ENCODE measurements at regions not wholly inside any gene's neighbourhood (a gene's known extent, or its start where the extent isn't known, plus 50 kb on each side); places are given as distances from the start of the nearest gene placed in this dataset.

DNA sequence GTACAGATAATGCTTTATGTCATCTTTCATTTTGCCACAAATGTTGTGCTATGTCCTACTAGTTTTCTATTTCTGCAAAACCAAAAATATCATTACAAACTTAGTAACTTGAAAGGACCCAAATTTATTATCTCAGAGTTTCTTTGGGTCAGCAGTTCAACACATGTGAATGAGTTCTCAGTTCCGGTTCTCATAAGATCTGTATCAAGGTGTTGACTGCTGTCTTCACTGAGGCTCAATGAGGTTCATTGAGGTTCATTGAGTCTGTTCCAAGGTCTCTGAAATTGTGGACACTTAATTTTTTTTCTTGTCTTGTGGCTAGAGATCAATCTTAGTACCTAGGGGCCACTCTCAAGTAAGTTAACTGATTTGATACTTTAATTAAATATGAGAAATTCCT is 525.1 kb upstream of the BRINP3 start:
- no CpG with 5 or more reads among the region's 1 CpG for WGBS (ENCODE audit: extremely low coverage, insufficient read length, low lambda C conversion rate)
- Mint-ChIP-seq H3K4me1 (no peaks in the 10 kb centered on the region), H3K9me3 (no peaks in the 10 kb centered on the region; a peak in 1 of 5 replicates), H3K27me3 (ENCODE audit: low read depth) (peaks cover 2% of the 10 kb centered on the region; the same call in 1 of the 2 replicates), H3K27ac (no peak overlapping the region), H3K4me3 (no peak overlapping the region), H3K36me3 (ENCODE audit: insufficient read depth in 1 of 3, low read depth in 3 of 3) (no peaks in the 10 kb centered on the region)
- no peak overlapping the region for H3K4ac ChIP-seq (ENCODE audit: low read depth, low read length)
- no peaks in the 10 kb centered on the region for H3K4me1 ChIP-seq (ENCODE audit: insufficient read depth, low read length)
- H2AK5ac ChIP-seq (ENCODE audit: insufficient read length, low read length), result no peak overlapping the region
- TF ChIP-seq, protein P1, sequence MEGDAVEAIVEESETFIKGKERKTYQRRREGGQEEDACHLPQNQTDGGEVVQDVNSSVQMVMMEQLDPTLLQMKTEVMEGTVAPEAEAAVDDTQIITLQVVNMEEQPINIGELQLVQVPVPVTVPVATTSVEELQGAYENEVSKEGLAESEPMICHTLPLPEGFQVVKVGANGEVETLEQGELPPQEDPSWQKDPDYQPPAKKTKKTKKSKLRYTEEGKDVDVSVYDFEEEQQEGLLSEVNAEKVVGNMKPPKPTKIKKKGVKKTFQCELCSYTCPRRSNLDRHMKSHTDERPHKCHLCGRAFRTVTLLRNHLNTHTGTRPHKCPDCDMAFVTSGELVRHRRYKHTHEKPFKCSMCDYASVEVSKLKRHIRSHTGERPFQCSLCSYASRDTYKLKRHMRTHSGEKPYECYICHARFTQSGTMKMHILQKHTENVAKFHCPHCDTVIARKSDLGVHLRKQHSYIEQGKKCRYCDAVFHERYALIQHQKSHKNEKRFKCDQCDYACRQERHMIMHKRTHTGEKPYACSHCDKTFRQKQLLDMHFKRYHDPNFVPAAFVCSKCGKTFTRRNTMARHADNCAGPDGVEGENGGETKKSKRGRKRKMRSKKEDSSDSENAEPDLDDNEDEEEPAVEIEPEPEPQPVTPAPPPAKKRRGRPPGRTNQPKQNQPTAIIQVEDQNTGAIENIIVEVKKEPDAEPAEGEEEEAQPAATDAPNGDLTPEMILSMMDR (conservative IDR thresholded peaks at IDR 0.05), result no peak
- no peak overlapping the region for H3K56ac ChIP-seq (ENCODE audit: insufficient read length, low read depth, low read length)
- H3K23me2 ChIP-seq (ENCODE audit: insufficient read length, low read depth, low read length, poor library complexity, severe bottlenecking), result no peaks in the 10 kb centered on the region
- H3K18ac ChIP-seq (ENCODE audit: insufficient read length, low read depth, low read length), result no peak overlapping the region
- H4K5ac ChIP-seq (ENCODE audit: insufficient read length, low read depth, low read length), result no peak overlapping the region
- no peak overlapping the region for H3T11ph ChIP-seq (ENCODE audit: low read length)
- no peak overlapping the region for H2BK20ac ChIP-seq (ENCODE audit: low read depth, low read length, poor library complexity, severe bottlenecking)
- H3K9ac ChIP-seq (ENCODE audit: extremely low read depth, insufficient read length, low read length), result no peak overlapping the region
- no peak overlapping the region for H3K4me2 ChIP-seq (ENCODE audit: insufficient read depth, insufficient read length, low read length)
- H2AFZ ChIP-seq (ENCODE audit: low read length), result no peak overlapping the region
- H3K23ac ChIP-seq (ENCODE audit: insufficient read length, low read depth, low read length), result no peak overlapping the region
- H2BK5ac ChIP-seq (ENCODE audit: insufficient read length, low read length), result no peak overlapping the region
- no peak overlapping the region for H3K27ac ChIP-seq (ENCODE audit: insufficient read length, low read depth, low read length)
- no peaks in the 10 kb centered on the region for H3K79me1 ChIP-seq (ENCODE audit: insufficient read depth, low read depth, low read length, poor library complexity, severe bottlenecking)
- no peaks in the 10 kb centered on the region for H3K79me2 ChIP-seq (ENCODE audit: insufficient read depth, low read length)
- H3K14ac ChIP-seq (ENCODE audit: insufficient read depth, low read length), result no peak overlapping the region
- no peaks in the 10 kb centered on the region; the same call in 1 of the 2 replicates for H3K27me3 ChIP-seq (ENCODE audit: insufficient read depth, low read length)
- H4K8ac ChIP-seq (replicated peaks; ENCODE audit: insufficient read length, low read depth, low read length), result no peak overlapping the region
- no peaks in the 10 kb centered on the region for H4K20me1 ChIP-seq (ENCODE audit: control insufficient read depth, insufficient read depth, insufficient read length)
- H3K9me3 ChIP-seq (ENCODE audit: control insufficient read depth, low read depth, low read length), result no peaks in the 10 kb centered on the region
- no peak overlapping the region for H2BK15ac ChIP-seq (ENCODE audit: low read depth, low read length)
- H2BK12ac ChIP-seq (ENCODE audit: insufficient read length, low read depth, low read length), result no peak overlapping the region
- H2BK120ac ChIP-seq (ENCODE audit: low read depth, low read length, poor library complexity, severe bottlenecking), result no peak overlapping the region
- no peak overlapping the region for H4K91ac ChIP-seq (ENCODE audit: insufficient read length, low read depth, low read length)
- DNase-seq, result no peak
